ENCODE measurements at regions not wholly inside any gene's neighbourhood (a gene's known extent, or its start where the extent isn't known, plus 50 kb on each side); places are given as distances from the start of the nearest gene placed in this dataset.

- TF ChIP-seq TSHZ2 (CRISPR knock-in tag; IDR thresholded peaks at IDR 0.05) (no peak), PPARA (CRISPR knock-in tag; IDR thresholded peaks at IDR 0.05; ENCODE audit: borderline replicate concordance) (no peak), CSDC2 (CRISPR knock-in tag; IDR thresholded peaks at IDR 0.05) (no peak), POU6F1 (CRISPR knock-in tag; IDR thresholded peaks at IDR 0.05; ENCODE audit: borderline replicate concordance, low read depth) (no peak), ARNTL (CRISPR knock-in tag; IDR thresholded peaks at IDR 0.05; ENCODE audit: borderline replicate concordance, low read depth) (no peak), ZFP3 (CRISPR knock-in tag; IDR thresholded peaks at IDR 0.05) (no peak), ZC3H10 (CRISPR knock-in tag; IDR thresholded peaks at IDR 0.05) (no peak), GLIS3 (CRISPR knock-in tag; IDR thresholded peaks at IDR 0.05) (no peak), ISL1 (CRISPR knock-in tag; IDR thresholded peaks at IDR 0.05) (no peak), OSR1 (CRISPR knock-in tag; IDR thresholded peaks at IDR 0.05) (no peak), BACH2 (CRISPR knock-in tag; IDR thresholded peaks at IDR 0.05; ENCODE audit: borderline replicate concordance) (no peak), PATZ1 (CRISPR knock-in tag; IDR thresholded peaks at IDR 0.05; ENCODE audit: borderline replicate concordance) (no peak), ESRRG (CRISPR knock-in tag; IDR thresholded peaks at IDR 0.05) (no peak), CREB5 (CRISPR knock-in tag; IDR thresholded peaks at IDR 0.05; ENCODE audit: low read depth) (no peak)
Observed at GRCh38 chr6:134523903-134524650, 206.2 kb upstream of the SGK1 start.

Data from SK-N-SH treated with all-trans-retinoic acid at 6 μM for 48 hours (cell line).